K562 (cell line): ENCODE measurements at regions not wholly inside any gene's neighbourhood (a gene's known extent, or its start where the extent isn't known, plus 50 kb on each side); places are given as distances from the start of the nearest gene placed in this dataset.

ENCODE experiments used
- ATAC-seq: fragments of 200-7000 bp; cut with Tn5 transposase; 3 replicates; pipeline ENCODE4 v1.9.1; 2020; ENCODE audit warnings: moderate library complexity
- BruUV-seq: library from RNA; stranded (reverse); fragments of 400-500 nt; replicated peaks from 2 replicates; lab custom pipeline; 2021; lab: Mats Ljungman, UMichigan
- CTCF ChIA-PET: fragments of 300-600 bp; formaldehyde crosslinking; extraction: SDS; loops from one replicate; lab custom pipeline; 2021; ENCODE audit warnings: low intra/inter-chr PET ratio; lab: Yijun Ruan, JAX
- POLR2A ChIA-PET: fragments of 300-600, 350-650 bp; sonication (Branson Sonifier 250); formaldehyde crosslinking; extraction: SDS; loops from one replicate; lab custom pipeline; 2021; ENCODE audit warnings: antibody characterized with exemption, inconsistent platforms; lab: Yijun Ruan, JAX
- DNase-seq, 4 experiments: peaks; one replicate each; pipeline versions ENCODE4 v3.0.0 to v3.0.0-alpha.2; 2011 to 2018; ENCODE audit warnings: low spot score in 3 of 4, mixed read lengths in 3 of 4; ENCODE audit errors: extremely low read depth in 1 of 4
- FAIRE-seq: peaks from 2 replicates; lab custom pipeline; 2011; peaks lifted over from hg19 to GRCh38; lab: Jason Lieb, UNC
- H2AFZ ChIP-seq: 2 replicates; pipeline ENCODE4 v1.6.0; 2011; ENCODE audit warnings: low read depth, low read length, control low read depth, inconsistent platforms
- H3K27ac ChIP-seq: fragments of 200-600 bp; 3 replicates; pipeline ENCODE4 v1.8.0; 2011; ENCODE audit warnings: low read depth, mild to moderate bottlenecking, control low read depth, inconsistent platforms, low read length, moderate library complexity, mixed read lengths; ENCODE audit errors: extremely low read depth
- H3K27me3 ChIP-seq, 2 experiments: fragments of 300-600 bp in 1 of 2; 2 replicates in 1 of 2; 3 replicates in 1 of 2; pipeline versions ENCODE4 v1.6.0 to v1.8.0; 2011; ENCODE audit warnings: inconsistent platforms in 2 of 2, low read length in 2 of 2, mild to moderate bottlenecking in 1 of 2, mixed read lengths in 1 of 2, moderate library complexity in 1 of 2; ENCODE audit not compliant: control insufficient read depth in 2 of 2, insufficient read depth in 2 of 2
- H3K36me3 ChIP-seq: fragments of 300-600 bp; 3 replicates; pipeline ENCODE4 v1.8.0; 2011; ENCODE audit warnings: mild to moderate bottlenecking, low read length, inconsistent platforms; ENCODE audit not compliant: control insufficient read depth, insufficient read depth
- H3K4me1 ChIP-seq, 2 experiments: fragments of 200-600 bp in 1 of 2; replicated peaks in 1 of 2; 2 replicates in 1 of 2; 3 replicates in 1 of 2; pipeline versions ENCODE4 v1.5.1 to v1.8.0; 2011; ENCODE audit warnings: inconsistent platforms in 2 of 2, low read length in 2 of 2, mild to moderate bottlenecking in 1 of 2, mixed read lengths in 1 of 2, moderate library complexity in 1 of 2; ENCODE audit not compliant: control insufficient read depth in 2 of 2, insufficient read depth in 2 of 2
- H3K4me2 ChIP-seq: 2 replicates; pipeline ENCODE4 v1.6.1; 2011; ENCODE audit warnings: low read length, control low read depth, inconsistent platforms, mixed read lengths; ENCODE audit not compliant: insufficient read depth
- H3K4me3 ChIP-seq: fragments of 200-600 bp; sonication (generic), shearing (Covaris generic); 2 replicates; pipeline ENCODE4 v1.5.1; 2016; ENCODE audit warnings: control low read depth, inconsistent platforms
- H3K79me2 ChIP-seq: fragments of 200-600 bp; 3 replicates; pipeline ENCODE4 v1.8.0; 2011; ENCODE audit warnings: low read length, inconsistent platforms; ENCODE audit not compliant: control insufficient read depth, insufficient read depth
- H3K9ac ChIP-seq, 2 experiments: 2 replicates each; pipeline versions ENCODE4 v1.6.0 to v1.6.1; 2011; ENCODE audit warnings: low read depth in 2 of 2, low read length in 2 of 2, control low read depth in 1 of 2, inconsistent platforms in 1 of 2, mild to moderate bottlenecking in 1 of 2, mixed read lengths in 1 of 2; ENCODE audit not compliant: insufficient read depth in 1 of 2
- H3K9me1 ChIP-seq: one replicate; pipeline ENCODE4 v1.6.0; 2011; ENCODE audit warnings: inconsistent platforms, mild to moderate bottlenecking, low read length, moderate library complexity; ENCODE audit not compliant: control insufficient read depth, insufficient read depth
- H3K9me3 ChIP-seq: replicated peaks from 2 replicates; pipeline ENCODE4 v1.5.1; 2011; ENCODE audit warnings: low read depth, low read length, inconsistent platforms; ENCODE audit not compliant: control insufficient read depth, insufficient read depth
- H4K20me1 ChIP-seq: replicated peaks from 2 replicates; pipeline ENCODE4 v1.6.1; 2011; ENCODE audit warnings: low read length, inconsistent platforms, mixed read lengths; ENCODE audit not compliant: control insufficient read depth, insufficient read depth
- CEBPB ChIP-seq: fragments of 450-650 bp; IDR thresholded peaks from 2 replicates; pipeline ENCODE4 v1.6.1; 2016; ENCODE audit warnings: missing genetic modification characterization, missing compliant biosample characterization
- MTF1 ChIP-seq: fragments of 250-450 bp; sonication (Bioruptor Pico); IDR thresholded peaks from 2 replicates; pipeline ENCODE4 v1.9.0; 2021; ENCODE audit warnings: moderate library complexity, mild to moderate bottlenecking, inconsistent platforms, borderline replicate concordance
- TSHZ1 ChIP-seq: fragments of 250-450 bp; sonication (Bioruptor Pico); IDR thresholded peaks from 2 replicates; pipeline ENCODE4 v1.4.0; 2020; ENCODE audit warnings: mild to moderate bottlenecking, moderate library complexity
- WGBS: fragments of 100-300 bp; shearing (Covaris generic); methylation state at CpG from one replicate; pipeline ENCODE4 v1.1.6; 2016; ENCODE audit warnings: low coverage, mixed read lengths; ENCODE audit not compliant: insufficient coverage; ENCODE audit errors: missing lambda C conversion rate; 5-methylcytosine and 5-hydroxymethylcytosine counted together
- in situ Hi-C: fragments of 300-500 bp; cut with MboI; formaldehyde crosslinking; loops from 4 replicates; pipeline ENCODE4 v1.15.0; 2018; ENCODE audit warnings: inconsistent platforms, mixed read lengths
- intact Hi-C: fragments of 100-400 bp; cut with micrococcal nuclease; formaldehyde crosslinking; loops from 2 replicates; pipeline ENCODE4 v1.14.2; 2022
- TF ChIP-seq, protein P1 (sequence below): fragments of 450-650 bp; IDR thresholded peaks from one replicate; pipeline ENCODE4 v1.6.1; 2018; ENCODE audit warnings: mild to moderate bottlenecking, moderate library complexity; ENCODE audit not compliant: partially characterized antibody

GRCh38 chr5:2143088-2143487 lies 260.4 kb upstream of the IRX4 start:
- no peak overlapping the region for H3K4me2 ChIP-seq
- peak in 1 of 4 experiments; percentile 38 for DNase-seq
- H3K79me2 ChIP-seq: no peaks in the 10 kb centered on the region
- H3K27me3 ChIP-seq: peaks cover 37 to 49% of the 10 kb centered on the region in 2 experiments; a peak in 4 of 5 replicates
- H3K9me1 ChIP-seq: no peaks in the 10 kb centered on the region
- H3K9me3 ChIP-seq: no peaks in the 10 kb centered on the region
- BruUV-seq: no TSS peak
- no peaks in the 10 kb centered on the region for H3K4me1 ChIP-seq
- H3K36me3 ChIP-seq: no peaks in the 10 kb centered on the region
- intact Hi-C loops (no loop called here), in situ Hi-C loops (no loop called here)
- no peak overlapping the region for H3K4me3 ChIP-seq
- 2% methylated on average over 11 of the region's 11 CpGs for whole genome bisulfite sequencing
- no peak for FAIRE-seq
- H2AFZ ChIP-seq: no peak overlapping the region
- no peak; the same call in 2 of the 3 replicates for ATAC-seq
- no peak overlapping the region for H3K27ac ChIP-seq
- no peak overlapping the region for H3K9ac ChIP-seq
- H4K20me1 ChIP-seq: no peaks in the 10 kb centered on the region
- no peak for TF ChIP-seq CEBPB
- TF ChIP-seq, protein P1, sequence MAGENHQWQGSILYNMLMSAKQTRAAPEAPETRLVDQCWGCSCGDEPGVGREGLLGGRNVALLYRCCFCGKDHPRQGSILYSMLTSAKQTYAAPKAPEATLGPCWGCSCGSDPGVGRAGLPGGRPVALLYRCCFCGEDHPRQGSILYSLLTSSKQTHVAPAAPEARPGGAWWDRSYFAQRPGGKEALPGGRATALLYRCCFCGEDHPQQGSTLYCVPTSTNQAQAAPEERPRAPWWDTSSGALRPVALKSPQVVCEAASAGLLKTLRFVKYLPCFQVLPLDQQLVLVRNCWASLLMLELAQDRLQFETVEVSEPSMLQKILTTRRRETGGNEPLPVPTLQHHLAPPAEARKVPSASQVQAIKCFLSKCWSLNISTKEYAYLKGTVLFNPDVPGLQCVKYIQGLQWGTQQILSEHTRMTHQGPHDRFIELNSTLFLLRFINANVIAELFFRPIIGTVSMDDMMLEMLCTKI: no peak
- ChIA-PET CTCF (no interaction called here), POLR2A (no interaction called here)

- TF ChIP-seq MTF1 (CRISPR knock-in tag) (no peak), TSHZ1 (no peak)
- no peak overlapping the region for H3K4me2 ChIP-seq
- H3K9me3 ChIP-seq: no peaks in the 10 kb centered on the region
- ChIA-PET POLR2A (no interaction called here), CTCF (no interaction called here)
- H3K4me1 ChIP-seq: no peaks in the 10 kb centered on the region
- H4K20me1 ChIP-seq: no peaks in the 10 kb centered on the region
- FAIRE-seq: no peak
- no peak for ATAC-seq
- in situ Hi-C loops (no loop called here), intact Hi-C loops (no loop called here)
- no peaks in the 10 kb centered on the region for H3K9me1 ChIP-seq
- peaks cover 37 to 53% of the 10 kb centered on the region in 2 experiments; a peak in 4 of 5 replicates for H3K27me3 ChIP-seq
- no peaks in the 10 kb centered on the region for H3K36me3 ChIP-seq
- no peak overlapping the region for H2AFZ ChIP-seq
- H3K4me3 ChIP-seq: no peak overlapping the region
- no peak for DNase-seq
- no peak overlapping the region for H3K27ac ChIP-seq
- BruUV-seq: no TSS peak
- WGBS: under 1% methylated on average over 13 of the region's 13 CpGs
- H3K79me2 ChIP-seq: no peaks in the 10 kb centered on the region
- no peak overlapping the region for H3K9ac ChIP-seq
These were observed 259.8 kb upstream of the IRX4 start for GRCh38 chr5:2142456-2142954.
